HEK293T (cell line): ENCODE measurements at regions not wholly inside any gene's neighbourhood (a gene's known extent, or its start where the extent isn't known, plus 50 kb on each side); places are given as distances from the start of the nearest gene placed in this dataset.

Experiments used
- CTCF ChIA-PET: fragments of 350-600 bp; formaldehyde crosslinking; extraction: SDS; loops from one replicate; lab custom pipeline; 2021; ENCODE audit warnings: antibody characterized with exemption, inconsistent platforms; lab: Yijun Ruan, JAX
- POLR2A ChIA-PET: fragments of 350-600 bp; formaldehyde crosslinking; extraction: SDS; loops from one replicate; lab custom pipeline; 2020; ENCODE audit warnings: antibody characterized with exemption, inconsistent platforms; lab: Yijun Ruan, JAX
- DNase-seq: peaks from one replicate; pipeline ENCODE4 v3.0.0; 2012; ENCODE audit warnings: mixed read lengths; ENCODE audit errors: extremely low spot score
- ARNT ChIP-seq: fragments of 450-650 bp; IDR thresholded peaks from 2 replicates; pipeline ENCODE4 v1.6.1; 2017; ENCODE audit warnings: mild to moderate bottlenecking
- BHLHE40 ChIP-seq: fragments of 450-650 bp; IDR thresholded peaks from 2 replicates; pipeline ENCODE4 v1.6.1; 2016; ENCODE audit warnings: mild to moderate bottlenecking, moderate library complexity, borderline replicate concordance
- CTBP1 ChIP-seq: fragments of 450-650 bp; IDR thresholded peaks from 2 replicates; pipeline ENCODE4 v1.6.1; 2016; ENCODE audit warnings: borderline replicate concordance
- ELF4 ChIP-seq: fragments of 450-650 bp; IDR thresholded peaks from 2 replicates; pipeline ENCODE4 v1.6.1; 2017; ENCODE audit warnings: antibody characterized with exemption
- FOXA1 ChIP-seq: fragments of 450-650 bp; IDR thresholded peaks from 2 replicates; pipeline ENCODE4 v1.6.1; 2016; ENCODE audit warnings: mild to moderate bottlenecking
- FOXK2 ChIP-seq: fragments of 450-650 bp; IDR thresholded peaks from 2 replicates; pipeline ENCODE4 v1.6.1; 2016; ENCODE audit warnings: mild to moderate bottlenecking
- FOXM1 ChIP-seq: fragments of 450-650 bp; IDR thresholded peaks from 2 replicates; pipeline ENCODE4 v1.6.1; 2017; ENCODE audit warnings: mild to moderate bottlenecking, borderline replicate concordance
- HDGF ChIP-seq: fragments of 450-650 bp; IDR thresholded peaks from 2 replicates; pipeline ENCODE4 v1.6.1; 2017; ENCODE audit warnings: antibody characterized with exemption, borderline replicate concordance
- L3MBTL2 ChIP-seq: fragments of 450-650 bp; conservative IDR thresholded peaks from 2 replicates; pipeline ENCODE4 v1.6.1; 2016; ENCODE audit warnings: mild to moderate bottlenecking
- LEF1 ChIP-seq: fragments of 450-650 bp; IDR thresholded peaks from 2 replicates; pipeline ENCODE4 v1.6.1; 2017; ENCODE audit warnings: mild to moderate bottlenecking, borderline replicate concordance
- NFRKB ChIP-seq: fragments of 450-650 bp; IDR thresholded peaks from 2 replicates; pipeline ENCODE4 v1.6.1; 2016; ENCODE audit warnings: mild to moderate bottlenecking, moderate library complexity
- PKNOX1 ChIP-seq: fragments of 450-650 bp; IDR thresholded peaks from 2 replicates; pipeline ENCODE4 v1.6.1; 2016
- SP1 ChIP-seq: fragments of 450-650 bp; IDR thresholded peaks from 2 replicates; pipeline ENCODE4 v1.6.1; 2017
- SUZ12 ChIP-seq: fragments of 450-650 bp; IDR thresholded peaks from 2 replicates; pipeline ENCODE4 v1.6.1; 2016; ENCODE audit warnings: mild to moderate bottlenecking
- TARDBP ChIP-seq: fragments of 450-650 bp; IDR thresholded peaks from 2 replicates; pipeline ENCODE4 v1.6.1; 2016
- ZNF384 ChIP-seq: fragments of 450-650 bp; IDR thresholded peaks from 2 replicates; pipeline ENCODE4 v1.6.1; 2016

- ChIA-PET POLR2A (no interaction called here), CTCF (no interaction called here)
- DNase-seq: no peak
- no peak for TF ChIP-seq TARDBP
- no peak for TF ChIP-seq ELF4
- no peak for TF ChIP-seq CTBP1
- TF ChIP-seq SP1: no peak
- TF ChIP-seq FOXA1: no peak
- no peak for TF ChIP-seq LEF1
Measured at GRCh38 chr15:26323566-26323965, 449.3 kb downstream of the GABRB3 start.

GRCh38 chr15:26318689-26319088, 454.2 kb downstream of the GABRB3 start:
- ChIA-PET CTCF (no interaction called here), POLR2A (no interaction called here)
- TF ChIP-seq ARNT (no peak), BHLHE40 (no peak), LEF1 (no peak), ZNF384 (no peak), L3MBTL2 (no peak), TARDBP (no peak), SUZ12 (no peak), HDGF (no peak)
- DNase-seq: no peak

GRCh38 chr15:26314577-26314976, 451.4 kb upstream of the ATP10A start:
- DNase-seq: no peak
- no peak for TF ChIP-seq NFRKB
- no peak for TF ChIP-seq TARDBP
- no peak for TF ChIP-seq FOXM1
- TF ChIP-seq L3MBTL2: no peak
- POLR2A ChIA-PET: no interaction called here
- CTCF ChIA-PET: no interaction called here

- POLR2A ChIA-PET: no interaction called here
- CTCF ChIA-PET: no interaction called here
- no peak for DNase-seq
- no peak for TF ChIP-seq FOXA1
- TF ChIP-seq LEF1: no peak
- TF ChIP-seq ELF4: no peak
- TF ChIP-seq SP1: no peak
- no peak for TF ChIP-seq FOXK2
- no peak for TF ChIP-seq ZNF384
- TF ChIP-seq HDGF: no peak
- TF ChIP-seq PKNOX1: no peak
- TF ChIP-seq L3MBTL2: no peak
- TF ChIP-seq CTBP1: no peak
- no peak for TF ChIP-seq TARDBP
Measured at GRCh38 chr15:26311710-26312236, 448.6 kb upstream of the ATP10A start.

GRCh38 chr15:26298659-26299170, 435.6 kb upstream of the ATP10A start:
- DNase-seq: no peak

GRCh38 chr15:26298010-26298658, 435.0 kb upstream of the ATP10A start:
- DNase-seq: no peak
- ChIA-PET CTCF (no interaction called here), POLR2A (no interaction called here)
- no peak for TF ChIP-seq SUZ12
- no peak for TF ChIP-seq ELF4
- TF ChIP-seq NFRKB: no peak
- TF ChIP-seq ARNT: no peak
- no peak for TF ChIP-seq FOXK2
- TF ChIP-seq FOXM1: no peak
- TF ChIP-seq LEF1: no peak
- TF ChIP-seq BHLHE40: no peak
- TF ChIP-seq FOXA1: no peak
- TF ChIP-seq L3MBTL2: no peak
- TF ChIP-seq SP1: no peak
- no peak for TF ChIP-seq ZNF384
- TF ChIP-seq PKNOX1: no peak
- TF ChIP-seq HDGF: no peak
- no peak for TF ChIP-seq CTBP1
- TF ChIP-seq TARDBP: no peak

More at GRCh38 chr15:26298659-26299170, 435.6 kb upstream of the ATP10A start:
- TF ChIP-seq LEF1 (no peak), NFRKB (no peak), ELF4 (no peak), FOXM1 (no peak), FOXK2 (no peak), FOXA1 (no peak), SP1 (no peak), PKNOX1 (no peak), BHLHE40 (no peak), HDGF (no peak), SUZ12 (no peak), L3MBTL2 (no peak), ARNT (no peak), ZNF384 (no peak), TARDBP (no peak), CTBP1 (no peak)
- CTCF ChIA-PET: no interaction called here
- POLR2A ChIA-PET: no interaction called here
